HepG2 (cell line): ENCODE measurements at regions not wholly inside any gene's neighbourhood (a gene's known extent, or its start where the extent isn't known, plus 50 kb on each side); places are given as distances from the start of the nearest gene placed in this dataset.

Experiments
- ATAC-seq: fragments of 200-7000 bp; cut with Tn5 transposase; 3 replicates; pipeline ENCODE4 v1.9.1; 2020; ENCODE audit warnings: mild to moderate bottlenecking, moderate library complexity
- BruUV-seq: library from RNA; stranded (reverse); fragments of 400-500 nt; replicated peaks from 2 replicates; lab custom pipeline; 2021; lab: Mats Ljungman, UMichigan
- CTCF ChIA-PET: fragments of 300-600 bp; formaldehyde crosslinking; extraction: SDS; loops from one replicate; lab custom pipeline; 2021; ENCODE audit warnings: low total read pairs, inconsistent platforms, low intra/inter-chr PET ratio; lab: Yijun Ruan, JAX
- POLR2A ChIA-PET: fragments of 350-600 bp; sonication (Branson Sonifier 250); formaldehyde crosslinking; loops from one replicate; lab custom pipeline; 2020; ENCODE audit warnings: antibody characterized with exemption, inconsistent platforms; lab: Yijun Ruan, JAX
- DNase-seq: peaks from one replicate; pipeline ENCODE4 v3.0.0-alpha.2; 2015; ENCODE audit warnings: low spot score
- FAIRE-seq: peaks from 3 replicates; lab custom pipeline; 2011; peaks lifted over from hg19 to GRCh38; lab: Jason Lieb, UNC
- H2AFZ ChIP-seq: one replicate; pipeline ENCODE4 v1.6.1; 2011; ENCODE audit warnings: low read length, inconsistent platforms
- H3K27ac ChIP-seq: fragments of 300-600 bp; 3 replicates; pipeline ENCODE4 v1.8.0; 2011; ENCODE audit warnings: mixed run types, mild to moderate bottlenecking, mixed read lengths, low read length, inconsistent platforms; ENCODE audit not compliant: insufficient read depth; ENCODE audit errors: extremely low read length
- H3K27me3 ChIP-seq, 2 experiments: fragments of 200-600 bp in 1 of 2; 2 replicates in 1 of 2; 3 replicates in 1 of 2; pipeline versions ENCODE4 v1.6.0 to v1.8.0; 2011; ENCODE audit warnings: low read length in 2 of 2, mild to moderate bottlenecking in 2 of 2, moderate library complexity in 2 of 2, inconsistent platforms in 1 of 2; ENCODE audit not compliant: insufficient read depth in 2 of 2, control insufficient read depth in 1 of 2
- H3K36me3 ChIP-seq, 2 experiments: fragments of 200-600 bp in 1 of 2; replicated peaks in 1 of 2; 2 replicates in 1 of 2; 3 replicates in 1 of 2; pipeline versions ENCODE4 v1.5.1 to v1.8.0; 2011; ENCODE audit warnings: low read length in 2 of 2, inconsistent platforms in 1 of 2; ENCODE audit not compliant: insufficient read depth in 2 of 2, control insufficient read depth in 1 of 2
- H3K4me1 ChIP-seq: 2 replicates; pipeline ENCODE4 v1.5.1; 2012; ENCODE audit warnings: low read length, inconsistent platforms; ENCODE audit not compliant: insufficient read depth
- H3K4me2 ChIP-seq: 2 replicates; pipeline ENCODE4 v1.6.0; 2011; ENCODE audit warnings: low read depth, low read length, inconsistent platforms
- H3K4me3 ChIP-seq, 3 experiments: fragments of 200-600 bp in 1 of 3; sonication (generic), shearing (Covaris generic) in 1 of 3; replicated peaks in 1 of 3; 2 replicates each; pipeline ENCODE4 v1.5.1; 2011 to 2016; ENCODE audit warnings: low read length in 3 of 3, inconsistent platforms in 2 of 3, low read depth in 2 of 3, mild to moderate bottlenecking in 2 of 3, control low read depth in 1 of 3, mixed read lengths in 1 of 3; ENCODE audit not compliant: insufficient read depth in 1 of 3
- H3K79me2 ChIP-seq: one replicate; pipeline ENCODE4 v1.6.1; 2011; ENCODE audit warnings: low read length, inconsistent platforms; ENCODE audit not compliant: insufficient read depth
- H3K9ac ChIP-seq: 2 replicates; pipeline ENCODE4 v1.6.0; 2011; ENCODE audit warnings: mild to moderate bottlenecking, low read depth, low read length, inconsistent platforms; ENCODE audit not compliant: insufficient read depth
- H3K9me3 ChIP-seq: 2 replicates; pipeline ENCODE4 v1.5.1; 2012; ENCODE audit warnings: mild to moderate bottlenecking, low read length
- H4K20me1 ChIP-seq: 2 replicates; pipeline ENCODE4 v1.6.0; 2011; ENCODE audit warnings: inconsistent platforms, mild to moderate bottlenecking, low read length, moderate library complexity; ENCODE audit not compliant: insufficient read depth
- MYNN ChIP-seq: sonication (generic); formaldehyde crosslinking; IDR thresholded peaks from 2 replicates; pipeline ENCODE4 v1.4.0; 2020; ENCODE audit warnings: mild to moderate bottlenecking, low read depth, missing genetic modification reagents
- NPAS2 ChIP-seq: sonication (generic); formaldehyde crosslinking; IDR thresholded peaks from 2 replicates; pipeline ENCODE4 v1.8.0; 2022; ENCODE audit warnings: mild to moderate bottlenecking, missing genetic modification reagents, borderline replicate concordance
- SMAD1 ChIP-seq: sonication (generic); formaldehyde crosslinking; IDR thresholded peaks from 2 replicates; pipeline ENCODE4 v1.4.0; 2020; ENCODE audit warnings: missing genetic modification reagents, low read depth, mild to moderate bottlenecking, borderline replicate concordance
- SMARCE1 ChIP-seq: fragments of 450-650 bp; IDR thresholded peaks from 2 replicates; pipeline ENCODE4 v1.6.1; 2017; ENCODE audit warnings: borderline replicate concordance
- WGBS: methylation state at CpG from one replicate; pipeline ENCODE4 v1.1.6; 2017; ENCODE audit warnings: low lambda C conversion rate; 5-methylcytosine and 5-hydroxymethylcytosine counted together
- in situ Hi-C: cut with HindIII; loops from 2 replicates; pipeline ENCODE4 v1.10.0; 2017; ENCODE audit warnings: low pct_unique_long_range_greater_than_20kb; ENCODE audit not compliant: extremely low pct_ligation_motif_present
- intact Hi-C: fragments of 100-400 bp; cut with micrococcal nuclease; formaldehyde crosslinking; loops from one replicate; pipeline ENCODE4 v1.10.0; 2022; ENCODE audit not compliant: unreplicated experiment
- TF ChIP-seq, protein P1 (sequence below): sonication (generic); formaldehyde crosslinking; IDR thresholded peaks from 2 replicates; pipeline ENCODE4 v1.4.0; 2020; ENCODE audit warnings: mild to moderate bottlenecking, low read depth, missing genetic modification reagents
- TF ChIP-seq, protein P2 (sequence below): sonication (generic); formaldehyde crosslinking; IDR thresholded peaks from 2 replicates; pipeline ENCODE4 v1.4.0; 2020; ENCODE audit warnings: missing genetic modification reagents
- TF ChIP-seq, protein P3 (sequence below): sonication (generic); formaldehyde crosslinking; IDR thresholded peaks from 2 replicates; pipeline ENCODE4 v1.5.1; 2020; ENCODE audit warnings: mild to moderate bottlenecking, missing genetic modification reagents, borderline replicate concordance

- H3K79me2 ChIP-seq, result no peaks in the 10 kb centered on the region
- FAIRE-seq (no peak), ATAC-seq (no peak), DNase-seq (no peak)
- H3K27me3 ChIP-seq, result no peaks in the 10 kb centered on the region
- no TSS peak for BruUV-seq
- ChIA-PET POLR2A (no interaction called here), CTCF (no interaction called here)
- intact Hi-C loops (no loop called here), in situ Hi-C loops (no loop called here)
- H3K27ac ChIP-seq, result no peak overlapping the region
- no peak overlapping the region for H3K4me3 ChIP-seq
- no peak overlapping the region for H2AFZ ChIP-seq
- no peaks in the 10 kb centered on the region for H3K4me1 ChIP-seq
- H3K9me3 ChIP-seq, result no peaks in the 10 kb centered on the region
- H3K4me2 ChIP-seq, result no peak overlapping the region
- WGBS, result 5% methylated on average over 2 of the region's 2 CpGs
- TF ChIP-seq MYNN (CRISPR knock-in tag) (no peak), SMAD1 (CRISPR knock-in tag) (no peak)
- no peak overlapping the region for H3K9ac ChIP-seq
- H4K20me1 ChIP-seq, result no peaks in the 10 kb centered on the region
- H3K36me3 ChIP-seq, result no peaks in the 10 kb centered on the region
These were observed 148.0 kb upstream of the NPY2R start for GRCh38 chr4:155060419-155060818.

- no peaks in the 10 kb centered on the region for H3K27me3 ChIP-seq
- ChIA-PET POLR2A (no interaction called here), CTCF (no interaction called here)
- no peaks in the 10 kb centered on the region for H3K9me3 ChIP-seq
- H3K9ac ChIP-seq, result no peak overlapping the region
- ATAC-seq (no peak), FAIRE-seq (no peak), DNase-seq (no peak)
- no peak overlapping the region for H3K4me3 ChIP-seq
- H4K20me1 ChIP-seq, result no peaks in the 10 kb centered on the region
- H3K79me2 ChIP-seq, result no peaks in the 10 kb centered on the region
- no peaks in the 10 kb centered on the region for H3K4me1 ChIP-seq
- in situ Hi-C loops, result no loop called here
- H3K4me2 ChIP-seq, result no peak overlapping the region
- H2AFZ ChIP-seq, result no peak overlapping the region
- 5% methylated on average over 1 of the region's 1 CpG for WGBS
- no TSS peak for BruUV-seq
- intact Hi-C loops, result no loop called here
- no peak overlapping the region for H3K27ac ChIP-seq
- H3K36me3 ChIP-seq, result no peaks in the 10 kb centered on the region
- TF ChIP-seq SMARCE1, result no peak
- TF ChIP-seq, protein P1, sequence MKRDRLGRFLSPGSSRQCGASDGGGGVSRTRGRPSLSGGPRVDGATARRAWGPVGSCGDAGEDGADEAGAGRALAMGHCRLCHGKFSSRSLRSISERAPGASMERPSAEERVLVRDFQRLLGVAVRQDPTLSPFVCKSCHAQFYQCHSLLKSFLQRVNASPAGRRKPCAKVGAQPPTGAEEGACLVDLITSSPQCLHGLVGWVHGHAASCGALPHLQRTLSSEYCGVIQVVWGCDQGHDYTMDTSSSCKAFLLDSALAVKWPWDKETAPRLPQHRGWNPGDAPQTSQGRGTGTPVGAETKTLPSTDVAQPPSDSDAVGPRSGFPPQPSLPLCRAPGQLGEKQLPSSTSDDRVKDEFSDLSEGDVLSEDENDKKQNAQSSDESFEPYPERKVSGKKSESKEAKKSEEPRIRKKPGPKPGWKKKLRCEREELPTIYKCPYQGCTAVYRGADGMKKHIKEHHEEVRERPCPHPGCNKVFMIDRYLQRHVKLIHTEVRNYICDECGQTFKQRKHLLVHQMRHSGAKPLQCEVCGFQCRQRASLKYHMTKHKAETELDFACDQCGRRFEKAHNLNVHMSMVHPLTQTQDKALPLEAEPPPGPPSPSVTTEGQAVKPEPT, result no peak
- TF ChIP-seq NPAS2 (CRISPR knock-in tag), result no peak
- TF ChIP-seq, protein P2, sequence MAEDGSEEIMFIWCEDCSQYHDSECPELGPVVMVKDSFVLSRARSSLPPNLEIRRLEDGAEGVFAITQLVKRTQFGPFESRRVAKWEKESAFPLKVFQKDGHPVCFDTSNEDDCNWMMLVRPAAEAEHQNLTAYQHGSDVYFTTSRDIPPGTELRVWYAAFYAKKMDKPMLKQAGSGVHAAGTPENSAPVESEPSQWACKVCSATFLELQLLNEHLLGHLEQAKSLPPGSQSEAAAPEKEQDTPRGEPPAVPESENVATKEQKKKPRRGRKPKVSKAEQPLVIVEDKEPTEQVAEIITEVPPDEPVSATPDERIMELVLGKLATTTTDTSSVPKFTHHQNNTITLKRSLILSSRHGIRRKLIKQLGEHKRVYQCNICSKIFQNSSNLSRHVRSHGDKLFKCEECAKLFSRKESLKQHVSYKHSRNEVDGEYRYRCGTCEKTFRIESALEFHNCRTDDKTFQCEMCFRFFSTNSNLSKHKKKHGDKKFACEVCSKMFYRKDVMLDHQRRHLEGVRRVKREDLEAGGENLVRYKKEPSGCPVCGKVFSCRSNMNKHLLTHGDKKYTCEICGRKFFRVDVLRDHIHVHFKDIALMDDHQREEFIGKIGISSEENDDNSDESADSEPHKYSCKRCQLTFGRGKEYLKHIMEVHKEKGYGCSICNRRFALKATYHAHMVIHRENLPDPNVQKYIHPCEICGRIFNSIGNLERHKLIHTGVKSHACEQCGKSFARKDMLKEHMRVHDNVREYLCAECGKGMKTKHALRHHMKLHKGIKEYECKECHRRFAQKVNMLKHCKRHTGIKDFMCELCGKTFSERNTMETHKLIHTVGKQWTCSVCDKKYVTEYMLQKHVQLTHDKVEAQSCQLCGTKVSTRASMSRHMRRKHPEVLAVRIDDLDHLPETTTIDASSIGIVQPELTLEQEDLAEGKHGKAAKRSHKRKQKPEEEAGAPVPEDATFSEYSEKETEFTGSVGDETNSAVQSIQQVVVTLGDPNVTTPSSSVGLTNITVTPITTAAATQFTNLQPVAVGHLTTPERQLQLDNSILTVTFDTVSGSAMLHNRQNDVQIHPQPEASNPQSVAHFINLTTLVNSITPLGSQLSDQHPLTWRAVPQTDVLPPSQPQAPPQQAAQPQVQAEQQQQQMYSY, result no peak
- TF ChIP-seq, protein P3, sequence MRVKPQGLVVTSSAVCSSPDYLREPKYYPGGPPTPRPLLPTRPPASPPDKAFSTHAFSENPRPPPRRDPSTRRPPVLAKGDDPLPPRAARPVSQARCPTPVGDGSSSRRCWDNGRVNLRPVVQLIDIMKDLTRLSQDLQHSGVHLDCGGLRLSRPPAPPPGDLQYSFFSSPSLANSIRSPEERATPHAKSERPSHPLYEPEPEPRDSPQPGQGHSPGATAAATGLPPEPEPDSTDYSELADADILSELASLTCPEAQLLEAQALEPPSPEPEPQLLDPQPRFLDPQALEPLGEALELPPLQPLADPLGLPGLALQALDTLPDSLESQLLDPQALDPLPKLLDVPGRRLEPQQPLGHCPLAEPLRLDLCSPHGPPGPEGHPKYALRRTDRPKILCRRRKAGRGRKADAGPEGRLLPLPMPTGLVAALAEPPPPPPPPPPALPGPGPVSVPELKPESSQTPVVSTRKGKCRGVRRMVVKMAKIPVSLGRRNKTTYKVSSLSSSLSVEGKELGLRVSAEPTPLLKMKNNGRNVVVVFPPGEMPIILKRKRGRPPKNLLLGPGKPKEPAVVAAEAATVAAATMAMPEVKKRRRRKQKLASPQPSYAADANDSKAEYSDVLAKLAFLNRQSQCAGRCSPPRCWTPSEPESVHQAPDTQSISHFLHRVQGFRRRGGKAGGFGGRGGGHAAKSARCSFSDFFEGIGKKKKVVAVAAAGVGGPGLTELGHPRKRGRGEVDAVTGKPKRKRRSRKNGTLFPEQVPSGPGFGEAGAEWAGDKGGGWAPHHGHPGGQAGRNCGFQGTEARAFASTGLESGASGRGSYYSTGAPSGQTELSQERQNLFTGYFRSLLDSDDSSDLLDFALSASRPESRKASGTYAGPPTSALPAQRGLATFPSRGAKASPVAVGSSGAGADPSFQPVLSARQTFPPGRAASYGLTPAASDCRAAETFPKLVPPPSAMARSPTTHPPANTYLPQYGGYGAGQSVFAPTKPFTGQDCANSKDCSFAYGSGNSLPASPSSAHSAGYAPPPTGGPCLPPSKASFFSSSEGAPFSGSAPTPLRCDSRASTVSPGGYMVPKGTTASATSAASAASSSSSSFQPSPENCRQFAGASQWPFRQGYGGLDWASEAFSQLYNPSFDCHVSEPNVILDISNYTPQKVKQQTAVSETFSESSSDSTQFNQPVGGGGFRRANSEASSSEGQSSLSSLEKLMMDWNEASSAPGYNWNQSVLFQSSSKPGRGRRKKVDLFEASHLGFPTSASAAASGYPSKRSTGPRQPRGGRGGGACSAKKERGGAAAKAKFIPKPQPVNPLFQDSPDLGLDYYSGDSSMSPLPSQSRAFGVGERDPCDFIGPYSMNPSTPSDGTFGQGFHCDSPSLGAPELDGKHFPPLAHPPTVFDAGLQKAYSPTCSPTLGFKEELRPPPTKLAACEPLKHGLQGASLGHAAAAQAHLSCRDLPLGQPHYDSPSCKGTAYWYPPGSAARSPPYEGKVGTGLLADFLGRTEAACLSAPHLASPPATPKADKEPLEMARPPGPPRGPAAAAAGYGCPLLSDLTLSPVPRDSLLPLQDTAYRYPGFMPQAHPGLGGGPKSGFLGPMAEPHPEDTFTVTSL (CRISPR knock-in tag), result no peak
These were observed 147.6 kb upstream of the NPY2R start for GRCh38 chr4:155060873-155061272.
